Right atrium auricular region (tissue), 2 donors: ENCODE measurements at regions not wholly inside any gene's neighbourhood (a gene's known extent, or its start where the extent isn't known, plus 50 kb on each side); places are given as distances from the start of the nearest gene placed in this dataset.

Source experiments
- DNase-seq: peaks from one replicate; pipeline ENCODE4 v3.0.0-alpha.2; 2019; ENCODE audit warnings: low spot score
- H3K27ac ChIP-seq, 2 donors: fragments of 200-600 bp; sonication (generic); 1 replicate in 1 of 2; 2 replicates in 1 of 2; pipeline ENCODE4 v1.5.1; 2016 to 2019
- H3K27me3 ChIP-seq, 2 donors: fragments of 200-600 bp; sonication (generic); one replicate each; pipeline versions ENCODE4 v1.5.1 to v1.6.0; 2017 to 2019
- H3K36me3 ChIP-seq: fragments of 200-600 bp; sonication (generic); one replicate; pipeline ENCODE4 v1.5.1; 2016
- H3K4me1 ChIP-seq, 2 donors: fragments of 200-600 bp; sonication (generic); one replicate each; pipeline versions ENCODE4 v1.5.1 to v1.6.0; 2017 to 2019
- H3K4me3 ChIP-seq, 2 donors: fragments of 200-600 bp; sonication (generic); 1 replicate in 1 of 2; 2 replicates in 1 of 2; pipeline ENCODE4 v1.5.1; 2017 to 2019; ENCODE audit warnings: mild to moderate bottlenecking in 1 of 2, moderate library complexity in 1 of 2
- H3K9me3 ChIP-seq, 2 donors: fragments of 200-600 bp; sonication (generic); one replicate each; pipeline ENCODE4 v1.5.1; 2019
- CTCF ChIP-seq, 2 donors: fragments of 200-600 bp; sonication (generic); IDR thresholded peaks; one replicate each; pipeline ENCODE4 v1.5.1; 2019; ENCODE audit warnings: antibody characterized with exemption in 2 of 2

- TF ChIP-seq CTCF (IDR thresholded peaks at IDR 0.05) = no peak
- Histone ChIP-seq H3K27me3 (no peaks in the 10 kb centered on the region), H3K36me3 (no peaks in the 10 kb centered on the region), H3K27ac (no peak overlapping the region), H3K4me3 (no peak overlapping the region), H3K9me3 (no peaks in the 10 kb centered on the region), H3K4me1 (peaks cover 0 to 4% of the 10 kb centered on the region in 2 donors)
- DNase-seq = no peak
These were observed 102.3 kb downstream of the ZPLD1 start for GRCh38 chr3:102537123-102537522.

- H3K9me3 ChIP-seq = no peaks in the 10 kb centered on the region
- no peak for TF ChIP-seq CTCF (IDR thresholded peaks at IDR 0.05)
- no peaks in the 10 kb centered on the region for H3K4me1 ChIP-seq
- H3K27me3 ChIP-seq = no peaks in the 10 kb centered on the region
- no peak for DNase-seq
- no peaks in the 10 kb centered on the region for H3K36me3 ChIP-seq
- no peak overlapping the region for H3K27ac ChIP-seq
- no peak overlapping the region for H3K4me3 ChIP-seq
These were observed 109.9 kb downstream of the ZPLD1 start for GRCh38 chr3:102544741-102545140.

GRCh38 chr3:102545276-102545675 is 110.5 kb downstream of the ZPLD1 start:
- Histone ChIP-seq H3K36me3 (no peaks in the 10 kb centered on the region), H3K27me3 (no peaks in the 10 kb centered on the region), H3K27ac (no peak overlapping the region), H3K4me3 (no peak overlapping the region), H3K9me3 (no peaks in the 10 kb centered on the region), H3K4me1 (no peaks in the 10 kb centered on the region)
- DNase-seq = no peak
- TF ChIP-seq CTCF (IDR thresholded peaks at IDR 0.05) = no peak

GRCh38 chr3:102553876-102554275 is 119.1 kb downstream of the ZPLD1 start:
- no peak overlapping the region for H3K4me3 ChIP-seq
- no peaks in the 10 kb centered on the region for H3K27me3 ChIP-seq
- H3K27ac ChIP-seq = no peak overlapping the region
- no peaks in the 10 kb centered on the region for H3K9me3 ChIP-seq
- DNase-seq = no peak
- H3K4me1 ChIP-seq = no peaks in the 10 kb centered on the region
- H3K36me3 ChIP-seq = no peaks in the 10 kb centered on the region
- no peak for TF ChIP-seq CTCF (IDR thresholded peaks at IDR 0.05)

GRCh38 chr3:102570511-102570910 is 135.7 kb downstream of the ZPLD1 start:
- H3K36me3 ChIP-seq = no peaks in the 10 kb centered on the region
- no peak for TF ChIP-seq CTCF (IDR thresholded peaks at IDR 0.05)

GRCh38 chr3:102571006-102571405 is 136.2 kb downstream of the ZPLD1 start:
- TF ChIP-seq CTCF (IDR thresholded peaks at IDR 0.05) = no peak
- no peak for DNase-seq
- Histone ChIP-seq H3K27me3 (no peaks in the 10 kb centered on the region), H3K36me3 (no peaks in the 10 kb centered on the region), H3K27ac (no peak overlapping the region), H3K9me3 (no peaks in the 10 kb centered on the region), H3K4me1 (no peaks in the 10 kb centered on the region), H3K4me3 (no peak overlapping the region)

More at GRCh38 chr3:102570511-102570910, 135.7 kb downstream of the ZPLD1 start:
- Histone ChIP-seq H3K27me3 (no peaks in the 10 kb centered on the region), H3K9me3 (no peaks in the 10 kb centered on the region), H3K27ac (no peak overlapping the region), H3K4me1 (no peaks in the 10 kb centered on the region), H3K4me3 (no peak overlapping the region)
- no peak for DNase-seq
